ENCODE measurements at regions not wholly inside any gene's neighbourhood (a gene's known extent, or its start where the extent isn't known, plus 50 kb on each side); places are given as distances from the start of the nearest gene placed in this dataset.

- ATAC-seq (ENCODE audit: low read depth in 2 of 2): no peak
- Mint-ChIP-seq H3K27me3 (no peaks in the 10 kb centered on the region), H3K4me3 (no peak overlapping the region), H3K4me1 (no peaks in the 10 kb centered on the region), H3K36me3 (no peaks in the 10 kb centered on the region), H3K27ac (peak overlapping the region in 1 of 6 donors; percentile 41), H3K9me3 (peaks cover 0 to 1% (median 0%) of the 10 kb centered on the region in 7 donors)
- no peak for DNase-seq
Measured at GRCh38 chr9:80881940-80882339, 807.4 kb downstream of the TLE1 start.

- H3K27ac Mint-ChIP-seq: no peak overlapping the region
- H3K4me3 Mint-ChIP-seq: no peak overlapping the region
- peaks cover 0 to 6% (median 0%) of the 10 kb centered on the region in 3 donors for H3K27me3 Mint-ChIP-seq
- no peaks in the 10 kb centered on the region for H3K36me3 Mint-ChIP-seq
- DNase-seq (no peak), ATAC-seq (ENCODE audit: low read depth in 2 of 2) (no peak)
- peaks cover 0 to 4% (median 0%) of the 10 kb centered on the region in 7 donors for H3K9me3 Mint-ChIP-seq
- no peaks in the 10 kb centered on the region for H3K4me1 Mint-ChIP-seq
Measured at GRCh38 chr9:80881320-80881719, 808.0 kb downstream of the TLE1 start.

- DNase-seq (no peak), ATAC-seq (ENCODE audit: low read depth in 2 of 2) (no peak)
- Mint-ChIP-seq H3K27me3 (peaks cover 0 to 11% (median 4%) of the 10 kb centered on the region in 3 donors), H3K36me3 (no peaks in the 10 kb centered on the region), H3K27ac (no peak overlapping the region), H3K9me3 (peaks cover 0 to 6% (median 0%) of the 10 kb centered on the region in 7 donors), H3K4me1 (no peaks in the 10 kb centered on the region), H3K4me3 (no peak overlapping the region)
Measured at GRCh38 chr9:80878556-80878955, 810.8 kb downstream of the TLE1 start.

- Mint-ChIP-seq H3K27ac (no peak overlapping the region), H3K27me3 (peaks cover 0 to 11% (median 4%) of the 10 kb centered on the region in 3 donors), H3K4me1 (no peaks in the 10 kb centered on the region), H3K9me3 (peaks cover 0 to 6% (median 0%) of the 10 kb centered on the region in 7 donors), H3K36me3 (no peaks in the 10 kb centered on the region), H3K4me3 (no peak overlapping the region)
- no peak for DNase-seq
- no peak for ATAC-seq (ENCODE audit: low read depth in 2 of 2)
Measured at GRCh38 chr9:80875947-80876346, 813.4 kb downstream of the TLE1 start.

- H3K27me3 Mint-ChIP-seq: peaks cover 0 to 11% (median 4%) of the 10 kb centered on the region in 3 donors
- H3K4me3 Mint-ChIP-seq: no peak overlapping the region
- no peak overlapping the region for H3K27ac Mint-ChIP-seq
- DNase-seq (no peak), ATAC-seq (ENCODE audit: low read depth in 2 of 2) (no peak)
- no peaks in the 10 kb centered on the region for H3K36me3 Mint-ChIP-seq
- H3K4me1 Mint-ChIP-seq: no peaks in the 10 kb centered on the region
- H3K9me3 Mint-ChIP-seq: peaks cover 0 to 6% (median 0%) of the 10 kb centered on the region in 7 donors
Measured at GRCh38 chr9:80874276-80874675, 815.1 kb downstream of the TLE1 start.

GRCh38 chr9:80873861-80874260 lies 815.5 kb downstream of the TLE1 start:
- H3K4me1 Mint-ChIP-seq: no peaks in the 10 kb centered on the region
- no peak overlapping the region for H3K4me3 Mint-ChIP-seq
- DNase-seq (no peak), ATAC-seq (ENCODE audit: low read depth in 2 of 2) (no peak)
- H3K9me3 Mint-ChIP-seq: peaks cover 0 to 6% (median 0%) of the 10 kb centered on the region in 7 donors
- H3K27me3 Mint-ChIP-seq: peaks cover 0 to 11% (median 4%) of the 10 kb centered on the region in 3 donors
- H3K36me3 Mint-ChIP-seq: peaks cover 0 to under 1% of the 10 kb centered on the region in 2 donors
- no peak overlapping the region for H3K27ac Mint-ChIP-seq

GRCh38 chr9:80871596-80871995 lies 817.8 kb downstream of the TLE1 start:
- no peak for DNase-seq
- Mint-ChIP-seq H3K4me1 (no peaks in the 10 kb centered on the region), H3K27me3 (peaks cover 4 to 8% (median 5%) of the 10 kb centered on the region in 3 donors), H3K36me3 (peaks cover 9 to 22% of the 10 kb centered on the region in 2 donors), H3K4me3 (no peak overlapping the region), H3K27ac (no peak overlapping the region), H3K9me3 (peaks cover 10 to 22% (median 11%) of the 10 kb centered on the region in 7 donors)
- ATAC-seq (ENCODE audit: low read depth in 2 of 2): no peak

GRCh38 chr9:80867731-80868130 lies 821.6 kb downstream of the TLE1 start:
- ATAC-seq (ENCODE audit: low read depth in 2 of 2) (no peak), DNase-seq (no peak)
- no peak overlapping the region for H3K27ac Mint-ChIP-seq
- peaks cover 0 to 5% (median 0%) of the 10 kb centered on the region in 3 donors for H3K27me3 Mint-ChIP-seq
- H3K4me1 Mint-ChIP-seq: no peaks in the 10 kb centered on the region
- H3K36me3 Mint-ChIP-seq: peaks cover 9 to 22% of the 10 kb centered on the region in 2 donors
- H3K9me3 Mint-ChIP-seq: peaks cover 9 to 35% (median 14%) of the 10 kb centered on the region in 7 donors
- H3K4me3 Mint-ChIP-seq: no peak overlapping the region

GRCh38 chr9:80866576-80867227 lies 822.6 kb downstream of the TLE1 start:
- no peak overlapping the region for H3K27ac Mint-ChIP-seq
- H3K4me1 Mint-ChIP-seq: no peaks in the 10 kb centered on the region

GRCh38 chr9:80866121-80866520 lies 823.2 kb downstream of the TLE1 start:
- H3K27me3 Mint-ChIP-seq: peaks cover 0 to 5% (median 0%) of the 10 kb centered on the region in 3 donors
- no peak overlapping the region for H3K4me3 Mint-ChIP-seq
- peaks cover 9 to 22% of the 10 kb centered on the region in 2 donors for H3K36me3 Mint-ChIP-seq
- no peak overlapping the region for H3K27ac Mint-ChIP-seq
- no peak for DNase-seq
- no peak for ATAC-seq (ENCODE audit: low read depth in 2 of 2)
- peaks cover 9 to 35% (median 14%) of the 10 kb centered on the region in 7 donors for H3K9me3 Mint-ChIP-seq
- no peaks in the 10 kb centered on the region for H3K4me1 Mint-ChIP-seq

More at GRCh38 chr9:80866576-80867227, 822.6 kb downstream of the TLE1 start:
- ATAC-seq (ENCODE audit: low read depth in 2 of 2): no peak
- Mint-ChIP-seq H3K4me3 (no peak overlapping the region), H3K27me3 (peaks cover 0 to 5% (median 0%) of the 10 kb centered on the region in 3 donors), H3K9me3 (peaks cover 9 to 35% (median 14%) of the 10 kb centered on the region in 7 donors), H3K36me3 (peaks cover 9 to 22% of the 10 kb centered on the region in 2 donors)
- DNase-seq: no peak

GRCh38 chr9:80843028-80843427 lies 846.3 kb downstream of the TLE1 start:
- peaks cover 0 to 4% (median 0%) of the 10 kb centered on the region in 3 donors for H3K27me3 Mint-ChIP-seq
- peaks cover 0 to 6% (median 0%) of the 10 kb centered on the region in 7 donors for H3K9me3 Mint-ChIP-seq
- H3K27ac Mint-ChIP-seq: no peak overlapping the region
- H3K4me3 Mint-ChIP-seq: no peak overlapping the region
- DNase-seq (no peak), ATAC-seq (ENCODE audit: low read depth in 2 of 2) (no peak)
- no peaks in the 10 kb centered on the region for H3K36me3 Mint-ChIP-seq
- H3K4me1 Mint-ChIP-seq: no peaks in the 10 kb centered on the region

GRCh38 chr9:80842389-80842788 lies 847.0 kb downstream of the TLE1 start:
- no peak overlapping the region for H3K4me3 Mint-ChIP-seq
- ATAC-seq (ENCODE audit: low read depth in 2 of 2) (no peak), DNase-seq (no peak)
- H3K36me3 Mint-ChIP-seq: no peaks in the 10 kb centered on the region
- H3K27ac Mint-ChIP-seq: no peak overlapping the region
- H3K4me1 Mint-ChIP-seq: no peaks in the 10 kb centered on the region
- no peaks in the 10 kb centered on the region for H3K27me3 Mint-ChIP-seq
- peaks cover 0 to 6% (median 0%) of the 10 kb centered on the region in 7 donors for H3K9me3 Mint-ChIP-seq

GRCh38 chr9:80841888-80842287 lies 847.5 kb downstream of the TLE1 start:
- Mint-ChIP-seq H3K4me3 (no peak overlapping the region), H3K36me3 (no peaks in the 10 kb centered on the region), H3K27ac (no peak overlapping the region), H3K9me3 (peaks cover 0 to 6% (median 0%) of the 10 kb centered on the region in 7 donors), H3K4me1 (no peaks in the 10 kb centered on the region), H3K27me3 (no peaks in the 10 kb centered on the region)
- DNase-seq (no peak), ATAC-seq (ENCODE audit: low read depth in 2 of 2) (no peak)

Data from naive B cell (primary cell).